Right hindlimb (tissue), 1 donor: ENCODE measurements at regions not wholly inside any gene's neighbourhood (a gene's known extent, or its start where the extent isn't known, plus 50 kb on each side); places are given as distances from the start of the nearest gene placed in this dataset.
"Not testable (repeated sequence)": the region's sequence is repeated elsewhere in the genome, so short reads cannot be mapped to it uniquely, and the experiment has no call there.

Source experiments
- DNase-seq: peaks from one replicate; pipeline ENCODE4 v3.0.0-alpha.2; 2018

DNA sequence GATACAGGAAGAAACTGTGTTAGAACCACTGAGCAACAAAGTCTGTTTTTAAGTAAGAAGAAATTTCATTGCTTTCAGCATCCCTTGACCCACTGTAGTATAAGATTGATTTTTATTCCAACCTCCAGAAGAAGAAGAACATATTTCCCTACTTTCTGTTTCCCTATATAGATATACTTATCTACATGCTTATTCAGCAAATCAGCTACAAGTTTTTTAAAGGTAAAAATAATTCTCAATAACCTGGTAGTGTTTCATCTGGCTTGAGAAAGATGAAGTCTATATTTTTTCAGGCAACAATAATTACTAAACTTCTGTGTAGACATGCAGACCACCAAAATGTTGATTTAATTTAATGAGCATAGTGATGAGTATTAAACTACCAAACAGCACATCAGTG lies 201.0 kb downstream of the OSTF1 start:
- DNase-seq: no peak

GRCh38 chr9:75299324-75299723 lies 211.0 kb downstream of the OSTF1 start:
- DNase-seq: no peak

DNA sequence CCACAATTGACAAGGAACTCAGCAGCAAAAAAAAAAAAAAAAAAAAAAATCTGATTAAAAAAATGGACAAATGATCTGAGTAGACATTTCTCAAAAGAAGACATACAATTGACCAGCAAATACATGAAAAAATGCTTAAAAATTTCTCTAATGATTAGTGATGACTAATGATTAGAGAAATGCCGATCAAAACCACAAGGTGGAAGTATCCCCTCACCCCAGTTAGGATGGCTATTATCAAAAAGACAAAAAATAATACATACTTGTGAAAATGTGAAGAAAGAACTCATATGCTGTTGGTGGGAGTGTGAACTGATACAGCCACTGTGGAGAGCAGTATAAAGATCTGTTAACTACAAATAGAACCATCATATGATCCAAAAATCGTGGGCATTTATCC lies 245.3 kb downstream of the OSTF1 start:
- DNase-seq: no peak

- DNase-seq: peak; percentile 15
These were observed 270.5 kb downstream of the OSTF1 start for GRCh38 chr9:75358846-75359245.

DNA sequence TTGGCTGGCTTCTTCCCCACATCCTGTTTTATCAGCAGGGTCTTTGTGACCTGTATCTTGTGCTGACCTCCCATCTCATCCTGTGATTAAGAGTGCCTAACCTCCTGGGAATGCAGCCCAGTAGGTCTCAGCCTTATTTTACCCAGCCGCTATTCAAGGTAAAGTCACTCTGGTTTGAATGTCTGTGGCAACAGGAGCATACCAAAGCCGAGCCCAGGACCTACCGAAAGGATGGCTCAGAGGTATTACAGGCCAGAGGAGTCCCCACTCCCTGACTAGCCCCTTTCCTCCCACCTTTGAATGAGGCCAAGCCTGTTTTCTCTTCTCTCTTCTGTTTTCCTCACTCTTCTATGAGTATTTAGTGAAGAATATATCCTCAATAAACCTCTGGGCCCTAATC lies 271.3 kb downstream of the OSTF1 start:
- no peak for DNase-seq

- DNase-seq: no peak
These were observed 271.9 kb downstream of the OSTF1 start for GRCh38 chr9:75360252-75360651.

- DNase-seq: not testable (repeated sequence)
These were observed 274.1 kb downstream of the OSTF1 start for GRCh38 chr9:75362446-75362845.

- DNase-seq: no peak
These were observed 276.9 kb downstream of the OSTF1 start for GRCh38 chr9:75365196-75365595.

GRCh38 chr9:75369989-75370388 lies 281.7 kb downstream of the OSTF1 start:
- peak; percentile 23 for DNase-seq

GRCh38 chr9:75372499-75373268 lies 284.4 kb downstream of the OSTF1 start:
- no peak for DNase-seq

DNA sequence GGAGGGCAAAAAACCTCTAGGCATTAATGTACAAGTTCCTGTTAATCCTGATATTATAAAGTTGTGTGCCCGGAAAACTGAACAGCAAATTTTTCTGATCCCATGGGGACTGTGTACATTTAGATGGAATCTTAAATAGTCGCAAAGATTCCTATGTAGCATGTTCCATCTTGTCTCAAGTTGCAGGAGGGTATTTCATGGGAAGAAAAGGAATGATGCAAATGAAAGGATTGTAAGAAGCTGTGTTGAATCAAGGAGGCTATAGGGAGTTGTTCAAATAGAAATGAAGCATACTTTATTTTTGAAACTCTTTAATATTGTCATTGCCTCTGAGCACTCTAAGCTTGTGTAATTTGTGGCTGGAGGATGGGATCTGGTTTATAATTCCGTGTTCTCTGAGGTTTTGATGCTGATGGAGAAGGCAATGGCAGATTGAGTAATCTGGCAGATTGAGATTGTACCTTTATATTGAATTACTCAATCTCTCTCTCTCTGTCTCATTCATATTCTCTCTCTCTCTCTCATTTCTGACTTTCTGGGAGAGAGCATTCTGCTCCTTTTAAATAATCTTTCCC lies 288.5 kb downstream of the OSTF1 start:
- no peak for DNase-seq

- DNase-seq: no peak
These were observed 289.7 kb downstream of the OSTF1 start for GRCh38 chr9:75378036-75378435.

DNA sequence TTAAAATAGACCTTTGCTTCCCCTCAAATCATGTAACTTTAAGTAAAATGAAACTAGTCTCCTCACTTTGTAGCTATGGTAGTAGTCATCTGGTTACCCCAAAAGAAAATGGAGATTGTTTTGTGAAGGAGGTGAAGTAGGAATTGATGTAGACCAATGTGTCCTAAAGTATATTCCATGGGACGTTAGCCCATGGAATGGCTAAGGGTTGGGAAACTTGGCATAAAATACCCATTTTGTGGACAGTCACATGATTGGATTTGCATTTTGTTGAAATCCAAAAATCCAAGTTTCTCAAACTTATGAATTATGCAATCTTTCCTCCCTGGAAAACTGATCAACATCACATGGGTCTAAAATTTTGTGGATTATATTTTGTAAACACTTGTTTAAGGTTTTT lies 290.6 kb downstream of the OSTF1 start:
- no peak for DNase-seq

DNA sequence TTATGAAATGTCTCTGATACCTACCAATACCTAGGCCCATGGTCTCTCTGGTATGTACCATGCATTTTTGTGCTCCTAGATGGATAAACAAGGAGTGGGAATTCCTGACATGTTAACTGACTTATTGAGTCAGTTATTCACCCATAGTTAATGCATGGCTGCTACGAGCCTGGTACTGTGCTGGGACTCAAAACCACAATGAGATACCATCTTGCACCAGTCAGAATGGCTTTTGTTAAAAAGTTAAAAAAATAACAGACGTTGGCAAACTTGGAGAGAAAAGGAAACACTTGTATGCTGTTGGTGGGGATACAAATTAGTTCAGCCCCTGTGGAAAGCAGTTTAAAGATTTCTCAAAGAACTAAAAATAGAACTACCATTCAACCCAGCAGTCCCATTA lies 293.8 kb downstream of the OSTF1 start:
- no peak for DNase-seq

DNA sequence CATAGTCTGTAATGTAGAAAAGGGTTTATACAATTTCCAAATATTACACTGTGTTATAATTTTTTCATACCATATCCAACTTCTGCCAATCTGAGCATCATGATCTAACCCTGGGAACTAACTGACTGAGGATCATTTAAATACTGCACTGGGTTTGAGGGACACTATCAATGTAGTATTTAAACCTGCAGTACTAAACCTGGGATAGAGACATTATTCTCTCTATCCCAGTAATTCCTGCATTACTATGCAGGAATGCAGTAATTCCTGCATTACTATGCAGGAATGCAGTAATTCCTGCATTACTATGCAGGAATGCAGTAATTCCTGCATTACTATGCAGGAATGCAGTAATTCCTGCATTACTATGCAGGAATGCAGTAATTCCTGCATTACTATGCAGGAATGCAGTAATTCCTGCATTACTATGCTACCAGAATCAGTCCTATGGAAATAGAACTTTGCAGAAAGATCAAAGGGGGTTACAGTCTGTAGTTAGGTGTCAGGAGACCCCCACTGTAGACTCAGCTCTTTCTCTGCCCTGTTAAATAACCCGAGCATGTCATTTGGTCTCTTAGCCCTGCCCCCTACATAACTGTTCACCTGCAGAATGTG lies 295.2 kb downstream of the OSTF1 start:
- not testable (repeated sequence) for DNase-seq

GRCh38 chr9:75385236-75385635 lies 296.9 kb downstream of the OSTF1 start:
- no peak for DNase-seq

DNA sequence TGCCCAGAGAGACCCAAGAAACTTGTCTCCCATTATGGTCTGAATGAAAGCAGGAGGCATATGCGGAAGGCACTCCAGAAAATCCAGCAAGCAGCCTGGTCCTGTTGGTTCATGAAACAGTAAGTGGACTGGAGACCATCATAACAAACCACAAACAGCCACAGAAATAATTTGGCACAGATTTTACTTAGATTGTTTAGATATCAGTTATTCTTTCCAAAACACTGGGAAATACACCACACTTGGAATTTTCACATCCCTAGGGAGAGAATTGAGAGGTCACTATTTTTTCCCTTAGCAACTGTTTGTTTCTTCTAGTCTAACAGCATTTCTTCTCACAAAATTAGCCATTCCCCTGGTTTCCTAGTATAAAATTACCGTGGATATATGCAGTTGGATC lies 300.8 kb downstream of the OSTF1 start:
- no peak for DNase-seq

DNA sequence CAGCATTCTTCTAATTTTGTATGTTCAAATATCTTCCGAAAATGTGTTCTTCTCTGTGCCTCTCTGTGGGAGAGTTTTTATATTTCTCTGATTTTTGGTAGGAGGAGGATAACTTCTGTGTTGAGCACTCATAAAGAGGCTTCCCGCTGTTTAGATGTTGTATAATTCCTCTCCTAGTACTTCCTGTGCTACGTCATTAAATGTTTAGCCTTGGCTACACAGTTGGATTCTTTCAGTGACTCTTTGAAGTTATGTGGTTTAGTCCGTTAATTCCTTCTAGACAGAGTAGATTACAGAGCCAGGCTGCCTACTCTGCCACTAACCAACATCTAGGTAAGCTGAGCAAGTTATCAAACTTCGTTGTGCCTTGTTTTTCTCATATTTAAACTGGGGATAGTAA lies 302.6 kb downstream of the OSTF1 start:
- DNase-seq: no peak

DNA sequence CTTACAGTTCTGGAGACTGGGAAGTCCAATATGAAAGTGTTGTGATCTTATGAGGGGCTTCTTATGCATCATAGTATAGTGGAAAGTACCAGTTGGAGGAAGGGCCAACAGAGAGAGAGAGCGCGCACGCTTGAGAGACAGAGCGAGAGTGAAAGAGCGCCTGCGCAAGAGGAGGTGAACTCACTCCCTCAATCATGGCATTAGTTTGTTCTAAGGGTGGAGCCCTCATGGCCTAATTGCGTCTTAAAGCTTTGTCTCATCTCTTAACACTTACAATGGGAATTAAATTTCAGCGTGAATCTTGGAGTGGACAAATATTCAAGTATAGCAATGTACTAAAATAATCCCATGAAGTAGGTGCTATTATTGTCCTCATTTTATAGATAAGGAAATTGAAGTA lies 303.2 kb downstream of the OSTF1 start:
- DNase-seq: no peak

DNA sequence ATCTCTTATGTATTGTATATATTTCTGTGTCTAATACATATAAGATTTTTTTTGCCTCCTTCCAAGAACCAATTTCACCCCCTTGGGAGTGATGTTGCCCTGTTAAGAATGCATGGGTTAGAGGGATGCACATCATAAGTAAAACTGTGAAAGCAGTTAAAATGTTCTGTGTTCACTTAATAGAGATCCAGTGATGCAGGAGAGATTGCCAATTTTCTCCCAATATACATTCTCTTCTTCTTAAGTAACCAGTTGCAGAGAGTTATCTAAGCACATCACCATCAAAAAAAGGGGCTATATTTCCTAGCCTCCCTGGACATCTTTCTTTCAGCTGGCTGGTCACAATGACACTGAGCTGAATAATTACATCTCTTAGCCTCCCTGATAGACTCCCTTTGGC lies 307.0 kb downstream of the OSTF1 start:
- no peak for DNase-seq

GRCh38 chr9:75397836-75398235 lies 309.5 kb downstream of the OSTF1 start:
- no peak for DNase-seq

DNA sequence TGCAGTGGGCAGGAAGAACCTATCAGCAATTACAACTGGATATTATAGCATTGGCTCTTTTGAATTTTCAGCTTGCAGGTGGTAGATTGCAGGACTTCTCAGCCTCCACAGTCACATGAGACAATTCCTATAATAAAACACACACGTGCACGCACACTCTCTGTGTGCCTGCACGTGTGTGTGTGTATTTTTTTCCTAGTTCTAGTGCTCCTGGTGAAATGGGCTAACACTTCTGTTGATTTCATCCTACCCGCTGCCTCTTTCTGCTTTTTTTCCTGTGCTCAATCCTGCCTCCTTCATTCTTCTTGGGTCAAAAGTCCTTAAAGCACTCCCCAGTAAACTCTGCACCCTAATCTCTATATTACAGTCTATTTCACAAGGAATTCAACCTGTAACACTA lies 320.1 kb downstream of the OSTF1 start:
- no peak for DNase-seq

DNA sequence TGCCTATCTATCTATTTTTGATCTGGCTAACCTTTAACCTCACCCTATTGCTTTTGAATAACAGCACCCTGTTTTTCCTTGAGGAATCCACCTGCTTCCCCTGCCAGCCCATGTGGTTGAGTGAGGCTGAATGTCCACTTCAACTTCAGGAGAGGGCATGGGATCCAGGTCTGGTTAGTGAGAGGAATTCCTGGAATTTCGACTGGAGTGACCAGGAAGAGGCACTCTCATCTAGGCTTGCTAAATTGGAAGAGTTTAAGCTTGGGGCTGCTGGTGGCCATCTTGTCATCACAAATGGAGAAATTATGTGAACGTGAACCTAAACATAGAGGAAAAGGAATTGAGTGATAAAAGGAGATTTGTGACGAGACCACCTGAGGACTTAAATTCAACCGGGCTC lies 322.1 kb downstream of the OSTF1 start:
- DNase-seq: no peak

DNA sequence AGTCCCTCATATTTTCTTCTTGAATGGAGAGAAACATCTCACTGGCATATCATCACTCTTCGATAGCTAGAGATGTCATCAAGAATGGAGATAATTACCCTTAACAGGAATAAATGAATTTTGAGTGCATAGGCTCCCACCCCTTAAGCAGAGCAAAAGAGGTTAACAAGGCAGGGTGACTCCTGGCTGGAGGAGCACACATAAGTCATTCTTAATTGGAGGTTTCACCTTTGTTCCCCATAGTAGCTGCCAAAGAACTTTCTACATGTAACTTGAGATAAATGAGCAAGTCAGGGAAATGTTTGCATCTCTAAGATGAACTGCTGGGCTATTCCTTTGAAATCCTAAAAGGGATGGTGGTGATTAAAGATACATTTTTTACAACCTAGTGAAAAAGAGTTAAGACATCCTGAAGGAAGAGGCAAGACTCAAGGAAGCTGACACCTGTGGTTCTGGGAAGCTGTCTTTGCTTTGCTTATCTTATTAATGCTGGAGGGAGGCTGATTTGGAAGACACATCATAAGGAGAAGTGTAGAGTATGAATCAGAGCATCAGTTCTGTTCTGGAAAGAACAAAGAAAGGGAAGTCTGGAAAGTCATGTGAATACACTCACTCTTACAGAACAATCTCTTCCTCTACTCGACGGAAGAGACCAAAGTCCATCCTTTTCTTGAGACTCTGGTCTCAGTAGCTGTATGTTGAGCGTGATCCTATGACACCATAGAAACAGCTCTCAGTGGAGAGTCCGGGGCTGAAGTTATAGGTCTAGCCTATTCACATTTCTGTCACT lies 326.3 kb downstream of the OSTF1 start:
- DNase-seq: no peak
